B cell (primary cell): ENCODE measurements at regions not wholly inside any gene's neighbourhood (a gene's known extent, or its start where the extent isn't known, plus 50 kb on each side); places are given as distances from the start of the nearest gene placed in this dataset.
"Not testable (repeated sequence)": the region's sequence is repeated elsewhere in the genome, so short reads cannot be mapped to it uniquely, and the experiment has no call there.

ENCODE experiments used
- EZH2 ChIP-seq: IDR thresholded peaks from 2 replicates; pipeline ENCODE4 v1.6.1; 2012; ENCODE audit warnings: borderline replicate concordance, low read depth, mild to moderate bottlenecking, moderate library complexity, low read length; ENCODE audit not compliant: insufficient read depth, poor library complexity, severe bottlenecking
- TF ChIP-seq, protein P1 (sequence below): fragments of 200-600 bp; IDR thresholded peaks from one replicate; pipeline ENCODE4 v1.8.0; 2022; ENCODE audit warnings: antibody characterized with exemption, mild to moderate bottlenecking

DNA sequence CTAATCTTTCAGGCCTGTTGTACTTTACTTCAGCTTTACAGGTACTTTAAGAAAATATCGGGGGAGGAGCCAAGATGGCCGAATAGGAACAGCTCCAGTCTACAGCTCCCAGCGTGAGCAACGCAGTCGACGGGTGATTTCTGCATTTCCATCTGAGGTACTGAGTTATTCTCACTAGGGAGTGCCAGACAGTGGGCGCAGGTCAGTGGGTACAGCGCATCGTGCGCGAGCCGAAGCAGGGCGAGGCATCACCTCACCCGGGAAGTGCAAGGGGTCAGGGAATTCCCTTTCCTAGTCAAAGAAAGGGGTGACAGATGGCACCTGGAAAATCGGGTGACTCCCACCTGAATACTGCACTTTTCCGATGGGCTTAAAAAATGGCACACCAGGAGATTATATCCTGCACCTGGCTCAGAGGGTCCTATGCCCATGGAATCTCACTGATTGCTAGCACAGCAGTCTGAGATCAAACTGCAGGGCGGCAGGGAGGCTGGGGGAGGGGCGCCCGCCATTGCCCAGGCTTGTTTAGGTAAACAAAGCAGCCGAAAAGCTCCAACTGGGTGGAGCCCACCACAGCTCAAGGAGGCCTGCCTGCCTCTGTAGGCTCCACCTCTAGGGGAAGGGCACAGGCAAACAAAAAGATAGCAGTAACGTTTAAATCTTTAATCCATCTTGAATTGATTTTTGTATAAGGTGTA lies 1185.4 kb upstream of the LRRN3 start:
- TF ChIP-seq, protein P1, sequence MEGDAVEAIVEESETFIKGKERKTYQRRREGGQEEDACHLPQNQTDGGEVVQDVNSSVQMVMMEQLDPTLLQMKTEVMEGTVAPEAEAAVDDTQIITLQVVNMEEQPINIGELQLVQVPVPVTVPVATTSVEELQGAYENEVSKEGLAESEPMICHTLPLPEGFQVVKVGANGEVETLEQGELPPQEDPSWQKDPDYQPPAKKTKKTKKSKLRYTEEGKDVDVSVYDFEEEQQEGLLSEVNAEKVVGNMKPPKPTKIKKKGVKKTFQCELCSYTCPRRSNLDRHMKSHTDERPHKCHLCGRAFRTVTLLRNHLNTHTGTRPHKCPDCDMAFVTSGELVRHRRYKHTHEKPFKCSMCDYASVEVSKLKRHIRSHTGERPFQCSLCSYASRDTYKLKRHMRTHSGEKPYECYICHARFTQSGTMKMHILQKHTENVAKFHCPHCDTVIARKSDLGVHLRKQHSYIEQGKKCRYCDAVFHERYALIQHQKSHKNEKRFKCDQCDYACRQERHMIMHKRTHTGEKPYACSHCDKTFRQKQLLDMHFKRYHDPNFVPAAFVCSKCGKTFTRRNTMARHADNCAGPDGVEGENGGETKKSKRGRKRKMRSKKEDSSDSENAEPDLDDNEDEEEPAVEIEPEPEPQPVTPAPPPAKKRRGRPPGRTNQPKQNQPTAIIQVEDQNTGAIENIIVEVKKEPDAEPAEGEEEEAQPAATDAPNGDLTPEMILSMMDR: not testable (repeated sequence)
- TF ChIP-seq EZH2: not testable (repeated sequence)
